H1 (cell line): ENCODE measurements at regions not wholly inside any gene's neighbourhood (a gene's known extent, or its start where the extent isn't known, plus 50 kb on each side); places are given as distances from the start of the nearest gene placed in this dataset.

Experiments used
- CTCF ChIA-PET: fragments of 300-600 bp; sonication (Branson Sonifier 250); formaldehyde crosslinking; loops from one replicate; lab custom pipeline; 2021; ENCODE audit not compliant: partially characterized antibody; lab: Charles Lee
- POLR2A ChIA-PET: fragments of 300-600 bp; sonication (Branson Sonifier 250); formaldehyde crosslinking; loops from one replicate; lab custom pipeline; 2021; ENCODE audit warnings: inconsistent platforms; ENCODE audit not compliant: partially characterized antibody; lab: Charles Lee
- DNase-seq, 2 experiments: peaks; one replicate each; pipeline versions ENCODE4 v3.0.0 to v3.0.0-alpha.2; 2010 to 2022; ENCODE audit warnings: low spot score in 2 of 2, low read depth in 1 of 2, mixed read lengths in 1 of 2
- FAIRE-seq: peaks from 2 replicates; lab custom pipeline; 2011; peaks lifted over from hg19 to GRCh38; lab: Jason Lieb, UNC
- H2AFZ ChIP-seq: 2 replicates; pipeline ENCODE4 v1.8.1; 2012; ENCODE audit warnings: low read length, inconsistent platforms
- H2AK5ac ChIP-seq: 2 replicates; pipeline ENCODE4 v1.6.1; 2013; ENCODE audit warnings: low read depth, low read length
- H2BK120ac ChIP-seq: replicated peaks from 2 replicates; pipeline ENCODE3; 2013; ENCODE audit warnings: low read depth, low read length, inconsistent platforms
- H2BK12ac ChIP-seq: 2 replicates; pipeline ENCODE4 v1.6.1; 2013; ENCODE audit warnings: low read depth, low read length
- H2BK15ac ChIP-seq: 2 replicates; pipeline ENCODE4 v1.6.1; 2013; ENCODE audit warnings: low read length
- H2BK20ac ChIP-seq: 2 replicates; pipeline ENCODE4 v1.6.1; 2013; ENCODE audit warnings: low read length
- H2BK5ac ChIP-seq: 2 replicates; pipeline ENCODE4 v1.6.1; 2013; ENCODE audit warnings: low read depth, low read length
- H3K14ac ChIP-seq: 2 replicates; pipeline ENCODE4 v1.6.1; 2013; ENCODE audit warnings: inconsistent platforms; ENCODE audit not compliant: insufficient read length
- H3K18ac ChIP-seq: 2 replicates; pipeline ENCODE4 v1.6.1; 2013; ENCODE audit warnings: low read length; ENCODE audit errors: extremely low read depth
- H3K23ac ChIP-seq: 2 replicates; pipeline ENCODE4 v1.6.1; 2013; ENCODE audit warnings: inconsistent platforms; ENCODE audit not compliant: insufficient read length
- H3K23me2 ChIP-seq: 2 replicates; pipeline ENCODE4 v1.6.1; 2013; ENCODE audit warnings: low read depth, low read length
- H3K27ac ChIP-seq: 2 replicates; pipeline ENCODE4 v1.6.1; 2011; ENCODE audit warnings: low read depth, low read length, inconsistent platforms
- H3K27me3 ChIP-seq, 4 experiments: replicated peaks in 1 of 4; 1 replicate in 1 of 4; 2 replicates in 3 of 4; pipeline versions ENCODE4 v1.6.1 to v1.8.1; 2011 to 2013; ENCODE audit warnings: low read length in 3 of 4, mild to moderate bottlenecking in 3 of 4, inconsistent platforms in 2 of 4, mixed read lengths in 2 of 4, moderate library complexity in 1 of 4; ENCODE audit not compliant: control insufficient read depth in 3 of 4, insufficient read depth in 3 of 4; ENCODE audit errors: extremely low read depth in 1 of 4
- H3K36me3 ChIP-seq, 4 experiments: 2 replicates each; pipeline versions ENCODE4 v1.6.1 to v1.8.1; 2011 to 2013; ENCODE audit warnings: mild to moderate bottlenecking in 4 of 4, low read length in 3 of 4, moderate library complexity in 2 of 4, control low read depth in 1 of 4, inconsistent platforms in 1 of 4; ENCODE audit not compliant: insufficient read depth in 4 of 4, control insufficient read depth in 2 of 4
- H3K4ac ChIP-seq: replicated peaks from 2 replicates; pipeline ENCODE3; 2013; ENCODE audit warnings: low read length, low read depth, mixed read lengths, inconsistent platforms; ENCODE audit not compliant: insufficient read length
- H3K4me1 ChIP-seq, 4 experiments: replicated peaks in 1 of 4; 1 replicate in 1 of 4; 2 replicates in 3 of 4; pipeline versions ENCODE4 v1.6.1 to v1.8.1; 2011 to 2013; ENCODE audit warnings: low read length in 3 of 4, inconsistent platforms in 2 of 4, mixed read lengths in 1 of 4; ENCODE audit not compliant: insufficient read depth in 4 of 4, control insufficient read depth in 3 of 4
- H3K4me2 ChIP-seq, 2 experiments: 2 replicates each; pipeline versions ENCODE4 v1.6.1 to v1.8.1; 2011 to 2013; ENCODE audit warnings: low read depth in 2 of 2, low read length in 2 of 2, control low read depth in 1 of 2, inconsistent platforms in 1 of 2, mild to moderate bottlenecking in 1 of 2; ENCODE audit not compliant: insufficient read depth in 1 of 2
- H3K4me3 ChIP-seq, 4 experiments: fragments of 200-600, 300-600 bp in 1 of 4; sonication (generic), shearing (Covaris generic), sonication (Bioruptor Twin) in 1 of 4; 2 replicates each; pipeline versions ENCODE4 v1.5.1 to v1.8.1; 2011 to 2016; ENCODE audit warnings: low read length in 4 of 4, low read depth in 3 of 4, control low read depth in 2 of 4, inconsistent platforms in 2 of 4, mild to moderate bottlenecking in 2 of 4, mixed read lengths in 1 of 4, moderate library complexity in 1 of 4; ENCODE audit not compliant: insufficient read depth in 2 of 4; ENCODE audit errors: extremely low read depth in 1 of 4
- H3K56ac ChIP-seq: replicated peaks from 2 replicates; pipeline ENCODE3; 2013; ENCODE audit warnings: low read depth, mild to moderate bottlenecking, mixed read lengths, low read length, inconsistent platforms; ENCODE audit not compliant: insufficient read length
- H3K79me1 ChIP-seq: 2 replicates; pipeline ENCODE4 v1.6.1; 2013; ENCODE audit warnings: low read depth, low read length, control low read depth
- H3K79me2 ChIP-seq, 2 experiments: 2 replicates each; pipeline versions ENCODE4 v1.6.1 to v1.8.1; 2012 to 2013; ENCODE audit warnings: low read length in 2 of 2, mild to moderate bottlenecking in 2 of 2, inconsistent platforms in 1 of 2; ENCODE audit not compliant: insufficient read depth in 2 of 2, control insufficient read depth in 1 of 2
- H3K9ac ChIP-seq, 4 experiments: replicated peaks in 1 of 4; 1 replicate in 1 of 4; 2 replicates in 3 of 4; pipeline versions ENCODE4 v1.6.1 to v1.8.1; 2011 to 2013; ENCODE audit warnings: low read depth in 3 of 4, low read length in 3 of 4, control low read depth in 2 of 4, mild to moderate bottlenecking in 2 of 4, moderate library complexity in 2 of 4, inconsistent platforms in 1 of 4; ENCODE audit errors: extremely low read depth in 1 of 4
- H3K9me3 ChIP-seq, 2 experiments: 2 replicates each; pipeline versions ENCODE4 v1.6.1 to v1.8.1; 2012 to 2013; ENCODE audit warnings: mild to moderate bottlenecking in 2 of 2, moderate library complexity in 2 of 2, control low read depth in 1 of 2, inconsistent platforms in 1 of 2, low read depth in 1 of 2, low read length in 1 of 2, mixed read lengths in 1 of 2; ENCODE audit not compliant: insufficient read depth in 2 of 2
- H4K20me1 ChIP-seq, 2 experiments: replicated peaks in 1 of 2; 2 replicates each; pipeline versions ENCODE3 to v1.8.1; 2011 to 2013; ENCODE audit warnings: inconsistent platforms in 2 of 2, low read length in 2 of 2, mild to moderate bottlenecking in 1 of 2; ENCODE audit not compliant: insufficient read depth in 2 of 2, control insufficient read depth in 1 of 2
- H4K5ac ChIP-seq: 2 replicates; pipeline ENCODE4 v1.6.1; 2013; ENCODE audit warnings: low read length, low read depth, mixed read lengths, inconsistent platforms; ENCODE audit not compliant: insufficient read length
- H4K8ac ChIP-seq: 2 replicates; pipeline ENCODE4 v1.8.0; 2013; ENCODE audit warnings: mild to moderate bottlenecking, moderate library complexity, low read length, inconsistent platforms; ENCODE audit not compliant: insufficient read depth; ENCODE audit errors: extremely low read depth
- H4K91ac ChIP-seq: replicated peaks from 2 replicates; pipeline ENCODE3; 2013; ENCODE audit warnings: low read length, mixed read lengths, inconsistent platforms; ENCODE audit not compliant: insufficient read length
- EP300 ChIP-seq, 2 experiments: IDR thresholded peaks; 1 replicate in 1 of 2; 2 replicates in 1 of 2; pipeline ENCODE4 v1.6.1; 2011 to 2012; ENCODE audit warnings: low read depth in 2 of 2, low read length in 2 of 2, mild to moderate bottlenecking in 2 of 2, borderline replicate concordance in 1 of 2, inconsistent platforms in 1 of 2, moderate library complexity in 1 of 2
- WGBS, 2 experiments: shearing (Covaris generic) in 1 of 2; methylation state at CpG; one replicate each; pipeline versions ENCODE4 v1.1.6 to v1.1.7; 2013 to 2015; ENCODE audit warnings: low lambda C conversion rate in 2 of 2, mixed read lengths in 2 of 2, inconsistent platforms in 1 of 2, low coverage in 1 of 2, missing lambda C conversion rate in 1 of 2; ENCODE audit not compliant: insufficient replicate concordance in 2 of 2, insufficient coverage in 1 of 2, insufficient read length in 1 of 2; ENCODE audit errors: extremely low coverage in 1 of 2, missing lambda C conversion rate in 1 of 2; 5-methylcytosine and 5-hydroxymethylcytosine counted together

GRCh38 chr10:113427236-113427735 lies 125.6 kb upstream of the HABP2 start:
- TF ChIP-seq EP300 (IDR thresholded peaks at IDR 0.05; ENCODE audit: borderline replicate concordance in 1 of 2, low read depth in 2 of 2, low read length in 2 of 2) = no peak
- POLR2A ChIA-PET = no interaction called here
- Histone ChIP-seq H3K27me3 (no peaks in the 10 kb centered on the region), H2AFZ (no peak overlapping the region), H3K18ac (no peak overlapping the region), H3K4ac (no peak overlapping the region), H3K27ac (no peak overlapping the region), H2BK12ac (no peak overlapping the region), H4K5ac (no peak overlapping the region), H2BK15ac (no peak overlapping the region), H3K9me3 (peaks cover 0 to 3% of the 10 kb centered on the region in 2 experiments; a peak in 1 of 4 replicates), H2AK5ac (no peak overlapping the region), H3K56ac (no peak overlapping the region), H3K23me2 (no peaks in the 10 kb centered on the region), H4K91ac (no peak overlapping the region), H3K4me2 (no peak overlapping the region), H4K20me1 (no peaks in the 10 kb centered on the region), H2BK120ac (no peak overlapping the region), H3K9ac (no peak overlapping the region), H3K79me1 (no peaks in the 10 kb centered on the region), H3K4me1 (no peaks in the 10 kb centered on the region), H3K4me3 (no peak overlapping the region), H3K14ac (no peak overlapping the region), H3K79me2 (no peaks in the 10 kb centered on the region), H3K23ac (no peak overlapping the region), H4K8ac (no peak overlapping the region), H2BK20ac (no peak overlapping the region), H3K36me3 (no peaks in the 10 kb centered on the region), H2BK5ac (no peak overlapping the region)
- CTCF ChIA-PET = interaction anchor here (0.9 to 4.8 kb wide), 5 partner anchors 8 to 25 kb away, joined by 3 to 24 read pairs (median 5); no protein-coding TSS in a partner anchor
- FAIRE-seq = no peak
- WGBS, 2 experiments = 94% methylated on average over 3 of the region's 4 CpGs; no CpG with 5 or more reads in 1 of the 2 experiments
- no peak for DNase-seq
